DMS53 (cell line): ENCODE measurements at regions not wholly inside any gene's neighbourhood (a gene's known extent, or its start where the extent isn't known, plus 50 kb on each side); places are given as distances from the start of the nearest gene placed in this dataset.

Experiments
- DNase-seq: peaks from one replicate; lab custom pipeline; 2025; lab: John Stamatoyannopoulos, UW

DNA sequence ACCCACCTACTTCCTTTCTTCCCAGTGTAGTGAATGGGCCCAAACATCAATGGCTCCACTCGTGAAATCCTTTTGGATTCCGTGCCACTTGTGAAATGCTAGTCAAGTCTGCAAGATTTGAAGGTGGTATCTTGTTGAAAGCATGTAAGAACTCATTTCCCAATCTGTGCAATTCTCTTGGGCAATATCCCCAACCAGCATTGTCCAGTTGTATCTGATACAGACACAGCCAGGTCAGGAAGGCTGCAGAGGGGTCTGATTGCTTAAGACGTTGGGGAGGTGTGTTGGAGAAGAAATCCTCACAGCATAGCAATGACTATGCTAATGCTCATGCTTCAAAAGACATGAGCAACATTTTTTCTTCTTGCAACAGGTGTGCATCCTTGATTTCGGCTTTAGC is 164.8 kb downstream of the VEGFC start:
- no peak for DNase-seq

DNA sequence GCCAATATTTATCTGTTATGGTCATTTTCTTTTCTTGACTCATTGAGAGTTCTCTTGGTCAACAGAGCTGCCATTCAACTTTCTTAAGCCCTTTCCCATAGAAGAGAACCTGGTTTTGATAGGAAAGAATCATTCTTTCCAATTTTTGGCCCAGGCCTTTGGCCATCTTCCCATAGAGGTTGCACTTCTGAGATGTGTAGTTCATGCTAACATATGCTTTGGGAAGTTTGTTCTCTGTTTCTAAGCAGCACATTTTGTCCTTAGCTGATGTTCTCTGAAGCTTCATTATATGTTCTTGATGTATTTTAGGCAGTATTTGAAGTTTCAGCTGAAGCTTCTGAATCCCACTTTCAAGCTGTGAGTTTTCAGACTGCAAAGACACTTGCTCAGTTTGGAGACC is 161.1 kb downstream of the VEGFC start:
- no peak for DNase-seq
